DND-41 (cell line): ENCODE measurements at regions not wholly inside any gene's neighbourhood (a gene's known extent, or its start where the extent isn't known, plus 50 kb on each side); places are given as distances from the start of the nearest gene placed in this dataset.

Experiments
- ATAC-seq: fragments of 200-7000 bp; cut with Tn5 transposase; 3 replicates; pipeline ENCODE4 v1.9.1; 2021; ENCODE audit warnings: low read depth; ENCODE audit not compliant: insufficient read depth
- DNase-seq: peaks from one replicate; pipeline ENCODE4 v3.0.0-alpha.2; 2020
- H2AFZ ChIP-seq: 2 replicates; pipeline ENCODE4 v1.6.0; 2012; ENCODE audit warnings: low read depth, low read length
- H3K27ac ChIP-seq: 2 replicates; pipeline ENCODE4 v1.5.1; 2012; ENCODE audit warnings: low read length, inconsistent platforms
- H3K27me3 ChIP-seq: fragments of 200-600 bp; sonication (generic); 2 replicates; pipeline ENCODE4 v1.6.0; 2012; ENCODE audit warnings: low read length, mild to moderate bottlenecking, inconsistent platforms; ENCODE audit not compliant: insufficient read depth, poor library complexity
- H3K36me3 ChIP-seq: 2 replicates; pipeline ENCODE4 v1.5.1; 2012; ENCODE audit warnings: low read length, inconsistent platforms; ENCODE audit not compliant: insufficient read depth
- H3K4me1 ChIP-seq: 2 replicates; pipeline ENCODE4 v1.5.1; 2012; ENCODE audit warnings: mild to moderate bottlenecking, low read length; ENCODE audit not compliant: insufficient read depth
- H3K4me2 ChIP-seq: 2 replicates; pipeline ENCODE4 v1.6.0; 2012; ENCODE audit warnings: mild to moderate bottlenecking, moderate library complexity, low read length, inconsistent platforms; ENCODE audit not compliant: insufficient read depth
- H3K4me3 ChIP-seq, 2 experiments: fragments of 200-600 bp in 1 of 2; shearing (Covaris generic) in 1 of 2; 2 replicates each; pipeline ENCODE4 v1.5.1; 2012 to 2016; ENCODE audit warnings: inconsistent platforms in 2 of 2, low read length in 2 of 2, mild to moderate bottlenecking in 2 of 2, low read depth in 1 of 2, moderate library complexity in 1 of 2
- H3K79me2 ChIP-seq: 2 replicates; pipeline ENCODE4 v1.6.0; 2012; ENCODE audit warnings: low read length, inconsistent platforms; ENCODE audit not compliant: insufficient read depth
- H3K9ac ChIP-seq: 2 replicates; pipeline ENCODE4 v1.6.0; 2012; ENCODE audit warnings: low read depth, mild to moderate bottlenecking, inconsistent platforms, low read length, moderate library complexity
- H3K9me3 ChIP-seq: 2 replicates; pipeline ENCODE4 v1.5.1; 2012; ENCODE audit warnings: low read length, moderate library complexity, mild to moderate bottlenecking, inconsistent platforms; ENCODE audit not compliant: insufficient read depth, severe bottlenecking
- H4K20me1 ChIP-seq: 2 replicates; pipeline ENCODE4 v1.6.0; 2012; ENCODE audit warnings: low read length; ENCODE audit not compliant: insufficient read depth
- EZH2 ChIP-seq: IDR thresholded peaks from 3 replicates; pipeline ENCODE4 v1.6.1; 2012; ENCODE audit warnings: borderline replicate concordance, low read depth, mild to moderate bottlenecking, moderate library complexity, low read length, inconsistent platforms; ENCODE audit not compliant: severe bottlenecking
- TF ChIP-seq, protein P1 (sequence below): IDR thresholded peaks from 2 replicates; pipeline ENCODE4 v1.5.1; 2012; ENCODE audit warnings: borderline replicate concordance, low read length, moderate library complexity, mild to moderate bottlenecking; ENCODE audit not compliant: poor library complexity, severe bottlenecking; ENCODE audit errors: extremely low read depth

DNA sequence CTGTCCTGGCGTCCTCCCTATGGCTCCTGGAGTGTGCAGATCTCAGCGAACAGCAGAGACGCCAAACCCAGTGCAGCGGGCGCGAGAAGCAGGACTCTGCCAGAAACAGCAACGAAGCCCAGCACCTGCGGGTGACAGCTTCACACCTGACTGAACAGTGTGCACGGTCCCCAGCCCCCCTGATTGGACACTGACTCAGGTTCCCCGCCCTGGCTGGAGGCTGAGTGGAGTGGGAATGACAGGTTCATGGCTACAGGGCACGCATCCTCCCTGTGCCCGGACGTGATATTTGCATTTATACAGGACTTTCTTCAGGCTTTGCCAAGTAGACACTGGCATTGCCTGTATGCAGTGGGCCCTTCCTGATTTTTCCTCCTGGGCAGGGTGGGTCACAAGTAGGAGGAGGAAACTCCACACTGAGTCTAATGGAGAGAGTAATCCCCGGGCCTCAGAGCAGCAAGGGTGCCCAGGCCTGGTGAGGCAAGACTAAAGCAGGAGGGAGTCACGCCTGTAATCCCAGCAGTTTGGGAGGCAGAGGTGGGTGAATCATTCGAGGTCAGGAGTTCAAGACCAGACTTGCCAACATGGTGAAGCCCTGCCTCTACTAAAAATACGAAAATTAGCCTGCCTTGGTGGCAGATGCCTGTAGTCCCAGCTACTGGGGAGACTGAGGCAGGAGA lies 71.6 kb downstream of the ASCL4 start:
- H3K79me2 ChIP-seq, result no peaks in the 10 kb centered on the region
- peaks cover 4% of the 10 kb centered on the region for H3K27me3 ChIP-seq
- no peaks in the 10 kb centered on the region for H4K20me1 ChIP-seq

DNA sequence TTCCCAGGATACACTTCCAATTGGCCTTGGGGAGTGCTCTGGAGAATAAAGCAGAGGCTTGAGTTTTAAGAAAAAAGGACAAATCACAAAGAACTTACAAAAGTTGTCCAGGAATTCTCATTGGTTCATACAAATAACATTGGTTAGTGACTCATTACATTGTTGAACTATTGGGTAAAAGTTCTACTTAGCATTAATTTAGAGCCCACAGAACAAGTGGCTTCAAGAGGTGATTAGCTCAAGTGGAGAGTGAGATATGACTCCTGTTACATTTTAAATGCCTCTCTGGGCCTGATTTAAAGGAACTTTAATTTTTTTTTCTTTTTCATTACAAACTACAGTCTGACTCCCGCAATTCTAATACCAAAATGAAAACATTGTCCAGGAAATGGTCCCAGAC lies 72.9 kb downstream of the ASCL4 start:
- peaks cover 4% of the 10 kb centered on the region for H3K27me3 ChIP-seq

More for the DNA sequence above, 71.6 kb downstream of the ASCL4 start:
- no peaks in the 10 kb centered on the region for H3K36me3 ChIP-seq
- ATAC-seq, result no peak
- H3K9me3 ChIP-seq, result no peaks in the 10 kb centered on the region
- no peak overlapping the region for H3K27ac ChIP-seq
- TF ChIP-seq, protein P1, sequence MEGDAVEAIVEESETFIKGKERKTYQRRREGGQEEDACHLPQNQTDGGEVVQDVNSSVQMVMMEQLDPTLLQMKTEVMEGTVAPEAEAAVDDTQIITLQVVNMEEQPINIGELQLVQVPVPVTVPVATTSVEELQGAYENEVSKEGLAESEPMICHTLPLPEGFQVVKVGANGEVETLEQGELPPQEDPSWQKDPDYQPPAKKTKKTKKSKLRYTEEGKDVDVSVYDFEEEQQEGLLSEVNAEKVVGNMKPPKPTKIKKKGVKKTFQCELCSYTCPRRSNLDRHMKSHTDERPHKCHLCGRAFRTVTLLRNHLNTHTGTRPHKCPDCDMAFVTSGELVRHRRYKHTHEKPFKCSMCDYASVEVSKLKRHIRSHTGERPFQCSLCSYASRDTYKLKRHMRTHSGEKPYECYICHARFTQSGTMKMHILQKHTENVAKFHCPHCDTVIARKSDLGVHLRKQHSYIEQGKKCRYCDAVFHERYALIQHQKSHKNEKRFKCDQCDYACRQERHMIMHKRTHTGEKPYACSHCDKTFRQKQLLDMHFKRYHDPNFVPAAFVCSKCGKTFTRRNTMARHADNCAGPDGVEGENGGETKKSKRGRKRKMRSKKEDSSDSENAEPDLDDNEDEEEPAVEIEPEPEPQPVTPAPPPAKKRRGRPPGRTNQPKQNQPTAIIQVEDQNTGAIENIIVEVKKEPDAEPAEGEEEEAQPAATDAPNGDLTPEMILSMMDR, result no peak
- TF ChIP-seq EZH2, result no peak
- H3K4me1 ChIP-seq, result no peaks in the 10 kb centered on the region
- H3K4me3 ChIP-seq, result no peak overlapping the region
- no peak overlapping the region for H3K4me2 ChIP-seq
- no peak overlapping the region for H3K9ac ChIP-seq
- no peak for DNase-seq
- no peak overlapping the region for H2AFZ ChIP-seq

DNA sequence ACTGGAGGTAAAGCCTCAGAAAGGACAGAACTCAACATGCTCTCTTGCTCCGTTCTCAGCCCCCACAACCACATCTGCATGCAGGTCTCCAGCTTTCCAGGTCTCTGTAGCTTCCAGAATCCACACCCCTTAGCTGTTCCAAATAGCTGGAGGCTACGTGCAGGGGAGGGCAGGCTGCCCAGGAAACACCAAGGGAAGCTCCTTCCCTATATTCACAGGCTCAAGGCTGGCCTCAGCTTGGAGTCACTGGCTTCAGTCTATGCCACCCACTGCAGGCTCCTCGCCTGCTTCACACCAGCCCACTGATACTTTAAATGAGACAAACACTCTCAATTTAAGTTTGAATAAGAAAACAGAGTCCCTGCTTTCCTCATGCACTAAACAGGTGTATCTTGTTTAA lies 73.3 kb downstream of the ASCL4 start:
- H3K79me2 ChIP-seq, result no peaks in the 10 kb centered on the region
- peaks cover 4% of the 10 kb centered on the region for H3K27me3 ChIP-seq
- DNase-seq, result no peak

More for the DNA sequence above, 72.9 kb downstream of the ASCL4 start:
- Histone ChIP-seq H3K4me3 (no peak overlapping the region), H3K36me3 (no peaks in the 10 kb centered on the region), H2AFZ (no peak overlapping the region), H3K9me3 (no peaks in the 10 kb centered on the region), H3K79me2 (no peaks in the 10 kb centered on the region), H3K9ac (no peak overlapping the region), H3K4me2 (no peak overlapping the region), H3K27ac (no peak overlapping the region), H4K20me1 (no peaks in the 10 kb centered on the region), H3K4me1 (no peaks in the 10 kb centered on the region)
- ATAC-seq (no peak), DNase-seq (no peak)
- TF ChIP-seq, protein P1, result no peak
- TF ChIP-seq EZH2, result no peak

More for the DNA sequence above, 73.3 kb downstream of the ASCL4 start:
- Histone ChIP-seq H3K9me3 (no peaks in the 10 kb centered on the region), H2AFZ (no peak overlapping the region), H3K27ac (no peak overlapping the region), H4K20me1 (no peaks in the 10 kb centered on the region), H3K9ac (no peak overlapping the region), H3K36me3 (no peaks in the 10 kb centered on the region), H3K4me2 (no peak overlapping the region), H3K4me3 (no peak overlapping the region), H3K4me1 (no peaks in the 10 kb centered on the region)
- TF ChIP-seq, protein P1, result no peak
- TF ChIP-seq EZH2, result no peak
- ATAC-seq, result no peak
